ENCODE measurements at regions not wholly inside any gene's neighbourhood (a gene's known extent, or its start where the extent isn't known, plus 50 kb on each side); places are given as distances from the start of the nearest gene placed in this dataset.
"Not testable (repeated sequence)": the region's sequence is repeated elsewhere in the genome, so short reads cannot be mapped to it uniquely, and the experiment has no call there.

GRCh38 chr6:140003217-140003616, 628.8 kb upstream of the CITED2 start:
- DNase-seq (ENCODE audit: low read depth in 2 of 2): no peak

GRCh38 chr6:140002396-140003022, 628.1 kb upstream of the CITED2 start:
- DNase-seq (ENCODE audit: low read depth in 2 of 2): no peak

DNA sequence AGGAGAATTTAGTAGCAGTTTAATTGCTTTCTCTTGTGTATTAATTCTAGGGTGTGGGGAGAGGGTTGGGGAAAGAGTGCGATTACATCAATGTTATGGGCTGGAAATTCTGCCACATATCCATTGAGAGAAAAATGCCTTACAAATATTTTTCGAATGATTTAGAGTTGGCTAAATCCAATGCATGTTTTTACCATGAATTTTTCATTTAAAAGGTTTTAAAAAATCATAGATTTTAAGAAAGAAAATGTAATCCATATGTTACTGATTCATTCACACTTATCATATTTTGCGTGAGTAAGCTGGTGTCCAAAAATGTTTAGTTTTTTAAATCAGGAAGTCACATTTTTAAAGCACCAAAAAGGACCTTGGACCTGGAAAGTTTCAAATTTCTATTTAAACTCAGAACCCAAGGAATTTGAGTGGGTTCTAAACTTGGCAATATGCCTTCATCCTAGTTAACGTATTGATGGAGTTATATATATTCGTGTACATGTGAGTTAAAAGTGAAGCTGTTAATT, 627.4 kb upstream of the CITED2 start:
- DNase-seq (ENCODE audit: low read depth in 2 of 2): no peak

DNA sequence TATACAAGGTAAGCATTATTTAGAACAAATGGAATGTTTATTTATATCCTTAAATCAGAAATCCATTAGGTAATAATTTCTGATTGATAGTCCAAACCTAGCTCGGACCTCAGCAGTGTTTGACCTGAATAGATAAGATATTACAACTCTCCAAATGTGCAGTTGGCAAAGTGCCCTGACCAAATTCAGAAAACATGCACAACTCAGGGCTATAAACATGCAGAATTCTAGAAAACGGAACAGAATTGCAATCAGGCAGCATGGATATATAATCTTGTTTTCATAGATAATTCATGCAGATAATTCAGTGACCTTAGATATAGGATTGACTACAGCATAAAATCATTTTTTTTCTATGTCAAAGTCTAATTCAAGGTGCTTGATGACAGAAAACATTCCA, 626.6 kb upstream of the CITED2 start:
- no peak for DNase-seq (ENCODE audit: low read depth in 2 of 2)

- DNase-seq (ENCODE audit: low read depth in 2 of 2): not testable (repeated sequence)
Measured at GRCh38 chr6:139999661-140000060, 625.2 kb upstream of the CITED2 start.

- not testable (repeated sequence) for DNase-seq (ENCODE audit: low read depth in 2 of 2)
Measured at GRCh38 chr6:139998478-139998877, 624.0 kb upstream of the CITED2 start.

DNA sequence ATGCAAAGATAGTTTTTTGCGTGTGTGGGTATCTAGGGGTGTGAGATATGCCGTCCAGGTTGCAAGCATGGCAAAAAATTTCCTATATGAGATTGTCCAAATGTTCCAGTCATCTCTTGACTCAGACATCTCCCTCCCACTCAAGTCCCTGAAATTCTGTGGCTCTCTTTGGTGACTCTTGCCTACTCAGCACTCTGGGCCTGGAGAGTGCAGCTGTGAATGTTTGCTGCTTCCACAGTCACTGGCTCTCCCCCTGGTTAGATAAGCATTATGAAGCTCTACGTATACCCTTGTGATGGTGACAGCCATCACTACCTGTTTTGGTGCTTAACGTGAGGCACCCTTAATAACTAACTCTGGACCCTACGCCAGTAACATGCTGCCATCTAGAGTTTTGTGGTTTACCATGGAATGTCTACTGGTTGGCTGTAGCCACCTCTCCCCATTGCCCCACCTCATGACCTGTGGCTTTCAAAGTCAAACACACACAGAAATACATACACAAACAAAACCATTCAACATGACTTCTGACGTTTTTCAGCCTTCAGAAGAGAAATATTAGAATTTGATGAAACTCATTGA, 621.9 kb upstream of the CITED2 start:
- no peak for DNase-seq (ENCODE audit: low read depth in 2 of 2)

DNA sequence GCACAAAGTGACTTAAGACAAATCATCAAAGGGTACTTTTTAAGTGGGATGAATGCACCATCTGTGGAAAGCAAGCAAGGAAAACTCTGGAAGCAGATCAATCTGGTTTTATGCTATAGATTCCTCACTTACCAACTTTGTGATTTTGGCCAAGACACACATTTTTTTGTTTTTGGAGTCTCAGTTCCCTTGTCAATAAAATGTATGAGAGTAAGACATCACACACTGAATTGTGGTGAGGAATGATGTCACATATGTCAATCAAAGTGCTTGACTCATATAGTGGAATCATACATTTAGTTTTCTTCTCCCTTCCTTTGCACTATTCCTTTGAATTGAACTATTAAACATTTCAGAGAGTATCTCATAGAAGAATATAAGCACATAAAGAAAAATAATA, 620.5 kb upstream of the CITED2 start:
- DNase-seq (ENCODE audit: low read depth in 2 of 2): no peak

DNA sequence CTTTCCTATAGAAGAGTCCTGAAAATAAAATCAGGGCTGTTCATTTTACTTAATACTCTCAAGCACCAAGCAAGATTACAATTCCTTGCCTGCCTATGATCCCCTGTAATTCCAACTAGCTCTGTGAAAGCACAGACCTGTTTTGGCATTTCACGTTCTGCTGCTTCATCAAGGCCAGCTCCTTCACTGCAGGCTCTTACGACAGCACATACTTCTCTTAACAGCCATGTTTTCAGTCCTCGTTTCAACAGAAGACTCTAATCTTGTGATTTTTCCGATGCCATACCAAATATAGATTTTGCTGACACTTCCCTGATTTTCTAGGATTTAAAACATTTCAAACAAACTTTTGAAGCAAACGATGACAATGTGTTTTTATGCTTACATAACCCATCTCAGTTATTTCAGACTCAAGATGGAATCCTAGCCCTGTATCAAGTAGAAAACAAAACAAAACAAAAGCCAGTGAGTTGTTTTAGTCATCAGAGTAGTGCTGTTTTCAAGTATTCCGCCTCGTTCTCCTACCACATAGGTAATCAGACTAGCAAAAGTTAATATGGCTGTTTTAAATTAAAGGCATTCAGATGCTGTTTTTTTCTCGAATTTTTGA, 616.5 kb upstream of the CITED2 start:
- no peak for DNase-seq (ENCODE audit: low read depth in 2 of 2)

GRCh38 chr6:139990026-139990686, 615.7 kb upstream of the CITED2 start:
- DNase-seq (ENCODE audit: low read depth in 2 of 2): no peak

GRCh38 chr6:139988685-139989084, 614.2 kb upstream of the CITED2 start:
- DNase-seq (ENCODE audit: low read depth in 2 of 2): no peak

GRCh38 chr6:139987091-139987490, 612.6 kb upstream of the CITED2 start:
- DNase-seq (ENCODE audit: low read depth in 2 of 2): no peak

DNA sequence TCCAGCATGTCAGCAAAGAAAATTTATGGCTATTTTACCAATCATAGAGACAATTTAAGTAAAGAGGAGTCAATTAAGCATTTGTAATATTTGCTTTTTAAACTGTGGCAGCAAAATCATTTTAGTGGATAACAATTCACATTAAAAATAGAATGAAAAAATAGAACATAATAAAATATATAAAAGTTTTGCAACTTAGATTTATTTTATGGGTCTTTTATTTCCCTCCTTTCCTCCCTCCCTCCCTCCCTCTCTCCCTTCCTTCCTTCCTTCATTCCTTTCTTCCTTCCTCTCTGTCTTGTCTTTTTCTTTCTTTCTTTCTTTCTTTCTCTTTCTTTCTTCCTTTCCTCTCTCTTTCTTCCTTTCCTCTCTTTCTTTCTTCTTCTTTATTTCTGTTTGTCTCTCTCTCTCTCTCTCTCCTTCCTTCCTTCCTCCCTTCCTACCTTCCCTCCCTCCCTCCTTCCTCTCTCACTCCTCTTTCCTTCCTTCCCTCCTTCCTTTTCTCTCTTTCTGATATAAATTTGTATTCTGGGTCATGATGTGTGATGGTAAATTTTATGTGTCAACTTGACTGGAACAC, 610.9 kb upstream of the CITED2 start:
- no peak for DNase-seq (ENCODE audit: low read depth in 2 of 2)

GRCh38 chr6:139984317-139984716, 609.9 kb upstream of the CITED2 start:
- DNase-seq (ENCODE audit: low read depth in 2 of 2): no peak

- DNase-seq (ENCODE audit: low read depth in 2 of 2): no peak
Measured at GRCh38 chr6:139983555-139984276, 609.3 kb upstream of the CITED2 start.

- no peak for DNase-seq (ENCODE audit: low read depth in 2 of 2)
Measured at GRCh38 chr6:139982652-139983295, 608.3 kb upstream of the CITED2 start.

DNA sequence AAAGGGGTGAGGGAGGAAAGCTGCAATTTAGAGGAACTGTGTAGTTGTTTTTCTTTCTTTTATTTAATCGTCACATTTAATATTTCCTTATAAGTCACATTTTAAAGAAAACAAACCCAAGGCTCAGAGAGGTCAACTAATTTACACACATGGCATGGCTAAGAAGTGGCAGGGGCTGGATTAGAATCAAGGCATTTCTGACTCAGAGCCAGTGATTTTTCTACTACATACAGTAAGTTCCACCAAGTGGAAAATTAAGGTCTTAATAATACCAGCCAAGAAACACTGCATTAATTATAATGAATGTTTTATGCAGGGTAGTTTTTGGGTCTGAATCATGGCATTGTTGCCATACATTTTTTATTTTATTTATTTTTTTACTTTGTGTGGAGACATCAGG, 607.7 kb upstream of the CITED2 start:
- DNase-seq (ENCODE audit: low read depth in 2 of 2): no peak

- no peak for DNase-seq (ENCODE audit: low read depth in 2 of 2)
Measured at GRCh38 chr6:139981768-139982181, 607.3 kb upstream of the CITED2 start.

DNA sequence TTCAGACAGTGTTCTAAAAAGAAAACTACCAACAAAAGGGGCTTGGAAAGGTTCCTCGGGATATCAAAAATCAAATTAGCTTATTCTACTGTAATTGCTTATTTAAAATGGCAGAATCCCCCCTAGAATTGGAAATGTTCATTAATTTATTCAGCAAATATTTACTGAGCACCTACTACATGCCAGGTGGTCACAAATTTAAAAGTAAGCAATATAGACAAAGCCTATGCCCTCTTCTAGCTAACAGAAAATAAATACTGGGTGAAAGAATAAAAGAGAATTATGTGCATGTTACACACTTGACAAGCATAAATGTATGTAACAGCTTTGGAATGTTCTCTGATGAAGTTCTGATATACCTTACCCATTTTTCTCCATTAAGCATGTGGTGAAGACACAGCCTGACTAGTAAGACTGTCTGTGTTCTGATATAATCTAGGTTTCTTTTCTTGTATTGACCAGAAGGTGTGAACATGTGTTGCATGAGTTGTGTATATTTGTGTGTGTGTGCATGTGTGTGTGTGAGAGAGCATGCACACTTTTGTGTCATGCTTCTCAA, 606.7 kb upstream of the CITED2 start:
- DNase-seq (ENCODE audit: low read depth in 2 of 2): no peak

DNA sequence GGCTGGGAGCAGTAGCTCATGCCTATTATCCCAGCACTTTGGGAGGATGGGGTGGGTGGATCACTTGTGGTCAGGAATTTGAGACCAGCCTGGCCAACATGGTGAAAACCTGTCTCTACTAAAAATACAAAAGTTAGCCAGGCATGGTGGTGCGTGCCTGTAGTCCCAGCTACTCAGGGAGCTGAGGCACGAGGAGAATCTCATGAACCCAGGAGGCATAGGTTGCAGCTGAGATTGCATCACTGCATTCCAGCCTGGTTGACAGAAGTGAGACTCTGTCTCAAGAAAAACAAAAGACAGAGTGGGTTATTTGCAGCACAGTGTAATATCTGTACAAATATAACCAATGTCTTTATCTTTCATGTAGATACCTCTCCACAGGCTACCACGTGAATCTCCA, 606.2 kb upstream of the CITED2 start:
- not testable (repeated sequence) for DNase-seq (ENCODE audit: low read depth in 2 of 2)
